Endothelial cell of umbilical vein (primary cell): ENCODE measurements at regions not wholly inside any gene's neighbourhood (a gene's known extent, or its start where the extent isn't known, plus 50 kb on each side); places are given as distances from the start of the nearest gene placed in this dataset.

ENCODE experiments used
- BruUV-seq: library from RNA; stranded (reverse); fragments of 400-500 nt; replicated peaks from 2 replicates; lab custom pipeline; 2021; lab: Mats Ljungman, UMichigan
- CTCF ChIA-PET: fragments of 300-600, 350-600 bp; sonication (Branson Sonifier 250); formaldehyde crosslinking; loops from one replicate; lab custom pipeline; 2021; ENCODE audit warnings: antibody characterized with exemption, inconsistent platforms; lab: Charles Lee
- POLR2A ChIA-PET: fragments of 300-600, 350-600 bp; sonication (Branson Sonifier 250); formaldehyde crosslinking; loops from one replicate; lab custom pipeline; 2021; ENCODE audit warnings: antibody characterized with exemption, inconsistent platforms; lab: Charles Lee
- DNase-seq: peaks from one replicate; pipeline ENCODE4 v3.0.0-alpha.2; 2011; ENCODE audit warnings: low read depth, low spot score
- FAIRE-seq: peaks from 2 replicates; lab custom pipeline; 2011; peaks lifted over from hg19 to GRCh38; lab: Jason Lieb, UNC
- H2AFZ ChIP-seq: 2 replicates; pipeline ENCODE4 v1.6.0; 2012; ENCODE audit warnings: low read depth, low read length, control low read depth, inconsistent platforms
- H3K27ac ChIP-seq: 2 replicates; pipeline ENCODE4 v1.5.1; 2011; ENCODE audit warnings: low read depth, mild to moderate bottlenecking, control low read depth, low read length, moderate library complexity; ENCODE audit not compliant: insufficient read depth
- H3K27me3 ChIP-seq, 2 experiments: 2 replicates each; pipeline versions ENCODE4 v1.6.0 to v1.6.1; 2011; ENCODE audit warnings: low read length in 2 of 2, mixed read lengths in 1 of 2; ENCODE audit not compliant: control insufficient read depth in 2 of 2, insufficient read depth in 2 of 2
- H3K36me3 ChIP-seq, 2 experiments: 2 replicates in 1 of 2; 3 replicates in 1 of 2; pipeline ENCODE4 v1.5.1; 2011; ENCODE audit warnings: low read length in 2 of 2, mild to moderate bottlenecking in 1 of 2, moderate library complexity in 1 of 2; ENCODE audit not compliant: control insufficient read depth in 2 of 2, insufficient read depth in 2 of 2; ENCODE audit errors: extremely low read depth in 1 of 2
- H3K4me1 ChIP-seq: 3 replicates; pipeline ENCODE4 v1.5.1; 2011; ENCODE audit warnings: mild to moderate bottlenecking, low read length; ENCODE audit not compliant: control insufficient read depth, insufficient read depth; ENCODE audit errors: extremely low read depth
- H3K4me2 ChIP-seq: 2 replicates; pipeline ENCODE4 v1.6.1; 2011; ENCODE audit warnings: low read length, control low read depth, mixed read lengths; ENCODE audit not compliant: insufficient read depth
- H3K4me3 ChIP-seq, 3 experiments: fragments of 200-600 bp in 1 of 3; sonication (generic), shearing (Covaris generic) in 1 of 3; replicated peaks in 1 of 3; 2 replicates each; pipeline ENCODE4 v1.5.1; 2011 to 2016; ENCODE audit warnings: control low read depth in 3 of 3, low read length in 3 of 3, mild to moderate bottlenecking in 2 of 3, inconsistent platforms in 1 of 3, low read depth in 1 of 3, moderate library complexity in 1 of 3; ENCODE audit not compliant: insufficient read depth in 1 of 3
- H3K79me2 ChIP-seq: 2 replicates; pipeline ENCODE4 v1.6.0; 2012; ENCODE audit warnings: low read length, inconsistent platforms; ENCODE audit not compliant: control insufficient read depth, insufficient read depth
- H3K9ac ChIP-seq: replicated peaks from 2 replicates; pipeline ENCODE3; 2011; ENCODE audit warnings: low read length, control low read depth; ENCODE audit not compliant: insufficient read depth; ENCODE audit errors: extremely low read depth
- H3K9me1 ChIP-seq: replicated peaks from 3 replicates; pipeline ENCODE4 v1.6.0; 2011; ENCODE audit warnings: mild to moderate bottlenecking, low read length; ENCODE audit not compliant: control insufficient read depth, insufficient read depth; ENCODE audit errors: extremely low read depth
- H3K9me3 ChIP-seq: replicated peaks from 2 replicates; pipeline ENCODE4 v1.5.1; 2012; ENCODE audit warnings: low read length, inconsistent platforms; ENCODE audit not compliant: control insufficient read depth, insufficient read depth
- H4K20me1 ChIP-seq: replicated peaks from 2 replicates; pipeline ENCODE3; 2011; ENCODE audit warnings: mild to moderate bottlenecking, low read length; ENCODE audit not compliant: control insufficient read depth, insufficient read depth; ENCODE audit errors: extremely low read depth
- CTCF ChIP-seq, 2 donors: IDR thresholded peaks; 1 replicate in 1 of 2; 2 replicates in 1 of 2; pipeline ENCODE4 v1.5.1; 2011; ENCODE audit warnings: low read length in 2 of 2, mild to moderate bottlenecking in 2 of 2, moderate library complexity in 2 of 2, control low read depth in 1 of 2, inconsistent platforms in 1 of 2, low read depth in 1 of 2; ENCODE audit not compliant: insufficient read depth in 1 of 2; ENCODE audit errors: extremely low read depth in 1 of 2
- EZH2 ChIP-seq: IDR thresholded peaks from 2 replicates; pipeline ENCODE4 v1.6.1; 2012; ENCODE audit warnings: borderline replicate concordance, low read depth, mild to moderate bottlenecking, moderate library complexity, low read length, inconsistent platforms; ENCODE audit not compliant: severe bottlenecking
- FOS ChIP-seq: IDR thresholded peaks from 2 replicates; pipeline ENCODE4 v1.6.1; 2011; ENCODE audit warnings: mild to moderate bottlenecking, low read length, moderate library complexity, borderline replicate concordance; ENCODE audit not compliant: insufficient read depth
- GATA2 ChIP-seq: IDR thresholded peaks from 2 replicates; pipeline ENCODE4 v1.7.0; 2011; ENCODE audit warnings: low read depth, mild to moderate bottlenecking, moderate library complexity, mixed read lengths, low read length; ENCODE audit not compliant: insufficient read length, insufficient read depth
- JUN ChIP-seq: IDR thresholded peaks from 2 replicates; pipeline ENCODE4 v1.6.1; 2011; ENCODE audit warnings: borderline replicate concordance, low read depth; ENCODE audit not compliant: insufficient read length, insufficient read depth
- MAX ChIP-seq: IDR thresholded peaks from 2 replicates; pipeline ENCODE4 v1.6.1; 2011; ENCODE audit not compliant: insufficient read depth, insufficient read length
- MYC ChIP-seq: IDR thresholded peaks from one replicate; pipeline ENCODE4 v1.6.1; 2011; ENCODE audit warnings: mild to moderate bottlenecking, low read depth, low read length
- POLR2A ChIP-seq: IDR thresholded peaks from 2 replicates; pipeline ENCODE4 v1.6.1; 2012; ENCODE audit warnings: low read depth, mild to moderate bottlenecking, control low read depth, low read length
- POLR2AphosphoS5 ChIP-seq: IDR thresholded peaks from 2 replicates; pipeline ENCODE4 v1.6.1; 2012; ENCODE audit warnings: low read depth, mild to moderate bottlenecking, control low read depth, low read length, moderate library complexity; ENCODE audit not compliant: insufficient read depth
- dilution Hi-C: fragments of 300-500 bp; cut with MboI; formaldehyde crosslinking; loops from one replicate; pipeline ENCODE4 v1.15.0; 2019; ENCODE audit warnings: low sequenced_read_pairs; ENCODE audit not compliant: extremely low pct_ligation_motif_present
- intact Hi-C: fragments of 100-400 bp; cut with micrococcal nuclease; formaldehyde crosslinking; loops from one replicate; pipeline ENCODE4 v1.10.0; 2022

- Histone ChIP-seq H3K4me1 (peaks cover 25% of the 10 kb centered on the region), H3K9me1 (no peaks in the 10 kb centered on the region), H3K27me3 (no peaks in the 10 kb centered on the region), H3K4me2 (no peak overlapping the region), H4K20me1 (no peaks in the 10 kb centered on the region), H3K36me3 (no peaks in the 10 kb centered on the region), H3K79me2 (no peaks in the 10 kb centered on the region), H3K4me3 (no peak overlapping the region), H3K27ac (no peak overlapping the region), H3K9me3 (no peaks in the 10 kb centered on the region), H3K9ac (no peak overlapping the region), H2AFZ (no peak overlapping the region)
- intact Hi-C loops: no loop called here
- FAIRE-seq (no peak), DNase-seq (no peak)
- ChIA-PET CTCF (no interaction called here), POLR2A (no interaction called here)
- dilution Hi-C loops: no loop called here
- no TSS peak for BruUV-seq
- TF ChIP-seq JUN (no peak), EZH2 (no peak), POLR2A (no peak), FOS (no peak), MAX (no peak), MYC (no peak), GATA2 (no peak), POLR2AphosphoS5 (no peak), CTCF (IDR thresholded peaks at IDR 0.05; ENCODE audit: extremely low read depth in 1 of 2, insufficient read depth in 1 of 2, low read depth in 1 of 2, low read length in 2 of 2) (no peak)
Observed at GRCh38 chr18:55106466-55106865, 147.2 kb upstream of the CCDC68 start.
